ENCODE measurements at regions not wholly inside any gene's neighbourhood (a gene's known extent, or its start where the extent isn't known, plus 50 kb on each side); places are given as distances from the start of the nearest gene placed in this dataset.

- DNase-seq (no peak), ATAC-seq (replicated peaks in 1 of 4) (no peak)
- Histone ChIP-seq H3K9me3 (no peaks in the 10 kb centered on the region), H3K27me3 (replicated peaks in 1 of 2; ENCODE audit: control insufficient read depth in 2 of 2, extremely low read depth in 1 of 2, insufficient read depth in 2 of 2, low read length in 1 of 2) (peaks cover 0 to 2% of the 10 kb centered on the region in 2 experiments), H3K4me1 (ENCODE audit: control insufficient read depth in 1 of 2, extremely low read depth in 1 of 2, insufficient read depth in 2 of 2, low read length in 2 of 2) (no peaks in the 10 kb centered on the region), H3K36me3 (ENCODE audit: control insufficient read depth in 2 of 2, extremely low read depth in 1 of 2, insufficient read depth in 1 of 2, low read length in 1 of 2) (no peaks in the 10 kb centered on the region), H3K4me3 (ENCODE audit: control insufficient read depth in 1 of 2, extremely low read depth in 1 of 2, low read length in 1 of 2) (no peak overlapping the region), H3K27ac (ENCODE audit: low read length) (no peak overlapping the region)
- Mint-ChIP-seq H3K27me3 (peaks cover 8 to 19% of the 10 kb centered on the region in 2 donors), H3K27ac (no peak overlapping the region), H3K36me3 (no peaks in the 10 kb centered on the region), H3K9me3 (no peaks in the 10 kb centered on the region), H3K4me1 (no peaks in the 10 kb centered on the region), H3K4me3 (no peak overlapping the region)
- CTCF ChIA-PET, result no interaction called here
- POLR2A ChIA-PET, result no interaction called here
Measured at GRCh38 chr2:18423636-18424035, 136.8 kb downstream of the RDH14 start.

- no peaks in the 10 kb centered on the region for H3K36me3 ChIP-seq (ENCODE audit: control insufficient read depth in 2 of 2, extremely low read depth in 1 of 2, insufficient read depth in 1 of 2, low read length in 1 of 2)
- Mint-ChIP-seq H3K4me3 (no peak overlapping the region), H3K27me3 (peaks cover 8 to 19% of the 10 kb centered on the region in 2 donors), H3K36me3 (no peaks in the 10 kb centered on the region), H3K9me3 (no peaks in the 10 kb centered on the region), H3K4me1 (no peaks in the 10 kb centered on the region), H3K27ac (no peak overlapping the region)
- no CpG with 5 or more reads among the region's 2 CpGs for WGBS (ENCODE audit: insufficient coverage)
- H3K27me3 ChIP-seq (replicated peaks in 1 of 2; ENCODE audit: control insufficient read depth in 2 of 2, extremely low read depth in 1 of 2, insufficient read depth in 2 of 2, low read length in 1 of 2), result peaks cover 0 to 2% of the 10 kb centered on the region in 2 experiments
- no peaks in the 10 kb centered on the region for H3K9me3 ChIP-seq
- H3K4me1 ChIP-seq (ENCODE audit: control insufficient read depth in 1 of 2, extremely low read depth in 1 of 2, insufficient read depth in 2 of 2, low read length in 2 of 2), result no peaks in the 10 kb centered on the region
- ChIA-PET POLR2A (no interaction called here), CTCF (no interaction called here)
- no peak for DNase-seq
- H3K27ac ChIP-seq (ENCODE audit: low read length), result no peak overlapping the region
- no peak overlapping the region for H3K4me3 ChIP-seq (ENCODE audit: control insufficient read depth in 1 of 2, extremely low read depth in 1 of 2, low read length in 1 of 2)
- no peak for ATAC-seq (replicated peaks in 1 of 4)
Measured at GRCh38 chr2:18422432-18423165, 137.9 kb downstream of the RDH14 start.

DNA sequence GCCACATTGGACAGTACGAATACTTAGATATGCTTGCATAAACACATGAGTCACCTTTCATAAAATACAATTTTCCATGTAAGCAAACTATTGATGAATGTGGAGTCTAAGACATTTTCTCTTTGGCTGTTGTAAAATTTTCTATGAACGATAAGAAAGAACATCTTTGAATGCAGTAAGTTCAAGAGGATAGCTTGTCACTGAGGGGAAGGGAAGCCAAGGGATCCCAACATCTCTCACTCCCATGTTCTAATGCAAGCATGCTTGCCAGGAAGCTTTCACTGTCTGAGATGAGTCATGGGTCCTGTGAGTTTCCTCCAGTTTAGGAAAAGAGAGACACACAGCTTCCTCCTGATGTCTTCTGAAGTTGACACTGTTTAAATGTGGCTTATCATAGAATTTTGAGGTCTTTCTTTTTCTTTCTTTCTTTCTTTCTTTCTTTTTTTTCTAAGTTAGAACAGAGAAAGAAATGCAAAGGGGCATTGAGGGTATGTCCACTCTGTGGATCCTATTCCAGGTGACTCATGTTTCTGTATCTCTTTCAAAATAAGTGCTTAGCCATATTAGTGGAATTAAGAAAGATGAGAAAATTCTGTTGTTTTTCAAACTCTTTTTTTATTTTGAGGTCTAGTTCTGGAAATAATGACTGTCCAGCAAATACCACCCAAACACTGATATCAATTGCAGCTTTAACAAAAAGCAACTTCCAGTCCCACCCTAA lies 146.6 kb downstream of the RDH14 start:
- no peak overlapping the region for H3K27ac ChIP-seq (ENCODE audit: low read length)
- 100% methylated on average over 1 of the region's 2 CpGs for WGBS (ENCODE audit: insufficient coverage)
- DNase-seq (no peak), ATAC-seq (replicated peaks in 1 of 4) (no peak)
- H3K9me3 Mint-ChIP-seq, result no peaks in the 10 kb centered on the region
- H3K27ac Mint-ChIP-seq, result no peak overlapping the region
- no peak overlapping the region for H3K4me3 ChIP-seq (ENCODE audit: control insufficient read depth in 1 of 2, extremely low read depth in 1 of 2, low read length in 1 of 2)
- H3K9me3 ChIP-seq, result no peaks in the 10 kb centered on the region
- H3K27me3 Mint-ChIP-seq, result peaks cover 9 to 10% of the 10 kb centered on the region in 2 donors
- POLR2A ChIA-PET, result no interaction called here
- no peak overlapping the region for H3K4me3 Mint-ChIP-seq
- no peaks in the 10 kb centered on the region for H3K36me3 Mint-ChIP-seq
- no peaks in the 10 kb centered on the region for H3K4me1 ChIP-seq (ENCODE audit: control insufficient read depth in 1 of 2, extremely low read depth in 1 of 2, insufficient read depth in 2 of 2, low read length in 2 of 2)
- H3K4me1 Mint-ChIP-seq, result no peaks in the 10 kb centered on the region
- peaks cover 0 to 8% of the 10 kb centered on the region in 2 experiments for H3K27me3 ChIP-seq (replicated peaks in 1 of 2; ENCODE audit: control insufficient read depth in 2 of 2, extremely low read depth in 1 of 2, insufficient read depth in 2 of 2, low read length in 1 of 2)
- H3K36me3 ChIP-seq (ENCODE audit: control insufficient read depth in 2 of 2, extremely low read depth in 1 of 2, insufficient read depth in 1 of 2, low read length in 1 of 2), result no peaks in the 10 kb centered on the region
- CTCF ChIA-PET, result no interaction called here

GRCh38 chr2:18412980-18413675 lies 147.3 kb downstream of the RDH14 start:
- WGBS (ENCODE audit: insufficient coverage), result no CpG with 5 or more reads among the region's 3 CpGs
- no peaks in the 10 kb centered on the region for H3K4me1 ChIP-seq (ENCODE audit: control insufficient read depth in 1 of 2, extremely low read depth in 1 of 2, insufficient read depth in 2 of 2, low read length in 2 of 2)
- no peak overlapping the region for H3K27ac ChIP-seq (ENCODE audit: low read length)
- H3K36me3 ChIP-seq (ENCODE audit: control insufficient read depth in 2 of 2, extremely low read depth in 1 of 2, insufficient read depth in 1 of 2, low read length in 1 of 2), result no peaks in the 10 kb centered on the region
- Mint-ChIP-seq H3K4me1 (no peaks in the 10 kb centered on the region), H3K36me3 (no peaks in the 10 kb centered on the region), H3K27ac (no peak overlapping the region), H3K4me3 (no peak overlapping the region), H3K27me3 (peaks cover 9 to 10% of the 10 kb centered on the region in 2 donors), H3K9me3 (no peaks in the 10 kb centered on the region)
- ChIA-PET POLR2A (no interaction called here), CTCF (interaction anchor here in 1 of 2 donors (0.7 kb wide), 1 partner anchor 11 kb away, joined by 3 read pairs; no protein-coding TSS in a partner anchor)
- H3K4me3 ChIP-seq (ENCODE audit: control insufficient read depth in 1 of 2, extremely low read depth in 1 of 2, low read length in 1 of 2), result no peak overlapping the region
- DNase-seq, result no peak
- H3K27me3 ChIP-seq (replicated peaks in 1 of 2; ENCODE audit: control insufficient read depth in 2 of 2, extremely low read depth in 1 of 2, insufficient read depth in 2 of 2, low read length in 1 of 2), result peaks cover 0 to 8% of the 10 kb centered on the region in 2 experiments
- no peaks in the 10 kb centered on the region for H3K9me3 ChIP-seq
- no peak for ATAC-seq (replicated peaks in 1 of 4)

- H3K9me3 Mint-ChIP-seq, result no peaks in the 10 kb centered on the region
- no peak overlapping the region for H3K27ac Mint-ChIP-seq
- ChIA-PET CTCF (no interaction called here), POLR2A (no interaction called here)
- Histone ChIP-seq H3K36me3 (ENCODE audit: control insufficient read depth in 2 of 2, extremely low read depth in 1 of 2, insufficient read depth in 1 of 2, low read length in 1 of 2) (no peaks in the 10 kb centered on the region), H3K27me3 (replicated peaks in 1 of 2; ENCODE audit: control insufficient read depth in 2 of 2, extremely low read depth in 1 of 2, insufficient read depth in 2 of 2, low read length in 1 of 2) (peaks cover 0 to 8% of the 10 kb centered on the region in 2 experiments), H3K4me3 (ENCODE audit: control insufficient read depth in 1 of 2, extremely low read depth in 1 of 2, low read length in 1 of 2) (no peak overlapping the region), H3K4me1 (ENCODE audit: control insufficient read depth in 1 of 2, extremely low read depth in 1 of 2, insufficient read depth in 2 of 2, low read length in 2 of 2) (no peaks in the 10 kb centered on the region), H3K27ac (ENCODE audit: low read length) (no peak overlapping the region), H3K9me3 (no peaks in the 10 kb centered on the region)
- no CpG with 5 or more reads among the region's 1 CpG for WGBS (ENCODE audit: insufficient coverage)
- DNase-seq (no peak), ATAC-seq (replicated peaks in 1 of 4) (no peak)
- no peaks in the 10 kb centered on the region for H3K36me3 Mint-ChIP-seq
- H3K4me3 Mint-ChIP-seq, result no peak overlapping the region
- peaks cover 10 to 13% of the 10 kb centered on the region in 2 donors for H3K27me3 Mint-ChIP-seq
- no peaks in the 10 kb centered on the region for H3K4me1 Mint-ChIP-seq
Measured at GRCh38 chr2:18411626-18412025, 148.8 kb downstream of the RDH14 start.

- H3K4me1 Mint-ChIP-seq, result no peaks in the 10 kb centered on the region
- no CpG with 5 or more reads among the region's 1 CpG for WGBS (ENCODE audit: insufficient coverage)
Measured at GRCh38 chr2:18410543-18410942, 149.9 kb downstream of the RDH14 start.

More at GRCh38 chr2:18410543-18410942, 149.9 kb downstream of the RDH14 start:
- no peak overlapping the region for H3K27ac ChIP-seq (ENCODE audit: low read length)
- H3K27me3 ChIP-seq (replicated peaks in 1 of 2; ENCODE audit: control insufficient read depth in 2 of 2, extremely low read depth in 1 of 2, insufficient read depth in 2 of 2, low read length in 1 of 2), result peaks cover 2 to 8% of the 10 kb centered on the region in 2 experiments
- H3K4me3 Mint-ChIP-seq, result no peak overlapping the region
- ChIA-PET CTCF (interaction anchor here in 1 of 2 donors (0.6 kb wide), 1 partner anchor 29 kb away, joined by 3 read pairs; no protein-coding TSS in a partner anchor), POLR2A (no interaction called here)
- DNase-seq, result no peak
- H3K4me3 ChIP-seq (ENCODE audit: control insufficient read depth in 1 of 2, extremely low read depth in 1 of 2, low read length in 1 of 2), result no peak overlapping the region
- H3K27me3 Mint-ChIP-seq, result peaks cover 10 to 13% of the 10 kb centered on the region in 2 donors
- H3K36me3 Mint-ChIP-seq, result no peaks in the 10 kb centered on the region
- ATAC-seq (replicated peaks in 1 of 4), result no peak
- no peaks in the 10 kb centered on the region for H3K4me1 ChIP-seq (ENCODE audit: control insufficient read depth in 1 of 2, extremely low read depth in 1 of 2, insufficient read depth in 2 of 2, low read length in 2 of 2)
- no peaks in the 10 kb centered on the region for H3K9me3 ChIP-seq
- H3K27ac Mint-ChIP-seq, result no peak overlapping the region
- no peaks in the 10 kb centered on the region for H3K36me3 ChIP-seq (ENCODE audit: control insufficient read depth in 2 of 2, extremely low read depth in 1 of 2, insufficient read depth in 1 of 2, low read length in 1 of 2)
- no peaks in the 10 kb centered on the region for H3K9me3 Mint-ChIP-seq
